ENCODE measurements at regions not wholly inside any gene's neighbourhood (a gene's known extent, or its start where the extent isn't known, plus 50 kb on each side); places are given as distances from the start of the nearest gene placed in this dataset.
A peak's percentile ranks its signal among the peaks of the same experiment; 100 is the strongest.
"Not testable (repeated sequence)": the region's sequence is repeated elsewhere in the genome, so short reads cannot be mapped to it uniquely, and the experiment has no call there.

DNA sequence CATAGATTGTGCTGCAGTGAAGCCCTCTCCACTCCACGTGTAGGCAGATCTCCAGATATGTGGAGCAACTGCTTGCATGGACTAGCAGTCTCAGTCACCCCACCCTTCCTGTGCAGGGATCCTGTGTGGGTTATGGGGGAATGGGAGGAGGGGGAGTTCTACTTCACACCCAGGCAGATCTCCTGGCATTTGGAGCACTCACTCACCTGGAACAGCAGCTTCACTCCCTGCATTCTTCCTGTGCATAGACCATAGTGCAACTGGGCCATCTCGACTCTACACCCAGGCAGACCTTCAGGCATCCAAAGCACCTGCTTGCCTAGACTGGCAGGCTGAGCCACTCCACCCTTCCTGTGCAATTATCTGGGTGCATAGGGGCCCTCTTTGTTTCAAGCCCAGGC lies 96.0 kb upstream of the PCED1B start:
- WGBS (ENCODE audit: extremely low coverage, insufficient coverage, low lambda C conversion rate): no CpG with 5 or more reads among the region's 2 CpGs
- H3K56ac ChIP-seq (ENCODE audit: low read length): no peak overlapping the region
- no peak overlapping the region for H2BK120ac ChIP-seq (ENCODE audit: low read depth, low read length)
- no peak overlapping the region for H3K18ac ChIP-seq (ENCODE audit: low read length)
- no peaks in the 10 kb centered on the region for H3K79me2 ChIP-seq (ENCODE audit: control insufficient read depth, insufficient read depth, low read length)
- no peak overlapping the region for H2BK15ac ChIP-seq (replicated peaks; ENCODE audit: low read depth)
- H3K27me3 ChIP-seq (ENCODE audit: insufficient read depth, low read length, poor library complexity): no peaks in the 10 kb centered on the region
- no peak overlapping the region for H2AK5ac ChIP-seq (ENCODE audit: low read length)
- H3K23ac ChIP-seq (ENCODE audit: low read length): no peak overlapping the region
- H3K4me3 ChIP-seq (ENCODE audit: low read length): no peak overlapping the region
- no peaks in the 10 kb centered on the region for H3K4me1 ChIP-seq (ENCODE audit: control insufficient read depth, low read depth, low read length)
- no peak overlapping the region for H3K4me2 ChIP-seq (ENCODE audit: low read length)
- no peak overlapping the region for H3K27ac ChIP-seq (ENCODE audit: low read depth, low read length)
- H3K36me3 ChIP-seq (ENCODE audit: control insufficient read depth, insufficient read depth, low read length): no peaks in the 10 kb centered on the region
- no peak overlapping the region for H3K9ac ChIP-seq (ENCODE audit: low read length)
- no peak overlapping the region for H4K5ac ChIP-seq (ENCODE audit: low read length)
- H3K4ac ChIP-seq (ENCODE audit: low read depth, low read length): no peak overlapping the region
- no peak overlapping the region for H2BK5ac ChIP-seq (ENCODE audit: low read length)
- no peaks in the 10 kb centered on the region for H3K79me1 ChIP-seq (ENCODE audit: low read length)
- no peak for DNase-seq
- H4K8ac ChIP-seq (ENCODE audit: low read depth, low read length): no peak overlapping the region

- no CpG with 5 or more reads among the region's 7 CpGs for WGBS (ENCODE audit: extremely low coverage, insufficient coverage, low lambda C conversion rate)
Measured at GRCh38 chr12:46983959-46984841, 95.2 kb upstream of the PCED1B start.

GRCh38 chr12:46985816-46986215 lies 93.6 kb upstream of the PCED1B start:
- Histone ChIP-seq H2AK5ac (ENCODE audit: low read length) (no peak overlapping the region), H3K36me3 (ENCODE audit: control insufficient read depth, insufficient read depth, low read length) (no peaks in the 10 kb centered on the region), H3K4me3 (ENCODE audit: low read length) (no peak overlapping the region), H3K27me3 (ENCODE audit: insufficient read depth, low read length, poor library complexity) (no peaks in the 10 kb centered on the region), H3K79me2 (ENCODE audit: control insufficient read depth, insufficient read depth, low read length) (no peaks in the 10 kb centered on the region), H3K56ac (ENCODE audit: low read length) (no peak overlapping the region), H2BK5ac (ENCODE audit: low read length) (no peak overlapping the region), H3K4me1 (ENCODE audit: control insufficient read depth, low read depth, low read length) (no peaks in the 10 kb centered on the region), H3K4ac (ENCODE audit: low read depth, low read length) (no peak overlapping the region), H3K27ac (ENCODE audit: low read depth, low read length) (no peak overlapping the region), H3K4me2 (ENCODE audit: low read length) (no peak overlapping the region), H4K8ac (ENCODE audit: low read depth, low read length) (no peak overlapping the region), H3K18ac (ENCODE audit: low read length) (no peak overlapping the region), H3K23ac (ENCODE audit: low read length) (no peak overlapping the region), H3K79me1 (ENCODE audit: low read length) (no peaks in the 10 kb centered on the region), H4K5ac (ENCODE audit: low read length) (no peak overlapping the region), H2BK15ac (replicated peaks; ENCODE audit: low read depth) (no peak overlapping the region), H2BK120ac (ENCODE audit: low read depth, low read length) (no peak overlapping the region), H3K9ac (ENCODE audit: low read length) (no peak overlapping the region)
- no peak for DNase-seq

More at GRCh38 chr12:46983959-46984841, 95.2 kb upstream of the PCED1B start:
- Histone ChIP-seq H2BK15ac (replicated peaks; ENCODE audit: low read depth) (no peak overlapping the region), H2BK5ac (ENCODE audit: low read length) (no peak overlapping the region), H3K27ac (ENCODE audit: low read depth, low read length) (no peak overlapping the region), H3K36me3 (ENCODE audit: control insufficient read depth, insufficient read depth, low read length) (no peaks in the 10 kb centered on the region), H3K4ac (ENCODE audit: low read depth, low read length) (no peak overlapping the region), H2BK120ac (ENCODE audit: low read depth, low read length) (no peak overlapping the region), H3K56ac (ENCODE audit: low read length) (no peak overlapping the region), H3K27me3 (ENCODE audit: insufficient read depth, low read length, poor library complexity) (no peaks in the 10 kb centered on the region), H2AK5ac (ENCODE audit: low read length) (no peak overlapping the region), H4K5ac (ENCODE audit: low read length) (no peak overlapping the region), H3K4me3 (ENCODE audit: low read length) (no peak overlapping the region), H3K18ac (ENCODE audit: low read length) (no peak overlapping the region), H3K79me2 (ENCODE audit: control insufficient read depth, insufficient read depth, low read length) (no peaks in the 10 kb centered on the region), H4K8ac (ENCODE audit: low read depth, low read length) (no peak overlapping the region), H3K23ac (ENCODE audit: low read length) (no peak overlapping the region), H3K4me2 (ENCODE audit: low read length) (no peak overlapping the region), H3K79me1 (ENCODE audit: low read length) (no peaks in the 10 kb centered on the region), H3K9ac (ENCODE audit: low read length) (no peak overlapping the region), H3K4me1 (ENCODE audit: control insufficient read depth, low read depth, low read length) (no peaks in the 10 kb centered on the region)
- peak; percentile 88 for DNase-seq

- not testable (repeated sequence) for H2BK5ac ChIP-seq (ENCODE audit: low read length); H4K8ac ChIP-seq (ENCODE audit: low read depth, low read length); H3K9ac ChIP-seq (ENCODE audit: low read length); H3K23ac ChIP-seq (ENCODE audit: low read length); H2AK5ac ChIP-seq (ENCODE audit: low read length); H3K27ac ChIP-seq (ENCODE audit: low read depth, low read length); H3K4ac ChIP-seq (ENCODE audit: low read depth, low read length); H3K79me2 ChIP-seq (ENCODE audit: control insufficient read depth, insufficient read depth, low read length); H4K5ac ChIP-seq (ENCODE audit: low read length); H3K4me3 ChIP-seq (ENCODE audit: low read length); H3K27me3 ChIP-seq (ENCODE audit: insufficient read depth, low read length, poor library complexity); H2BK120ac ChIP-seq (ENCODE audit: low read depth, low read length); H3K4me2 ChIP-seq (ENCODE audit: low read length); H3K36me3 ChIP-seq (ENCODE audit: control insufficient read depth, insufficient read depth, low read length); H3K79me1 ChIP-seq (ENCODE audit: low read length); H2BK15ac ChIP-seq (replicated peaks; ENCODE audit: low read depth); H3K4me1 ChIP-seq (ENCODE audit: control insufficient read depth, low read depth, low read length); DNase-seq; H3K56ac ChIP-seq (ENCODE audit: low read length); H3K18ac ChIP-seq (ENCODE audit: low read length)
- no CpG with 5 or more reads among the region's 1 CpG for WGBS (ENCODE audit: extremely low coverage, insufficient coverage, low lambda C conversion rate)
Measured at GRCh38 chr12:46988122-46988521, 91.3 kb upstream of the PCED1B start.

- no peak overlapping the region for H3K4ac ChIP-seq (ENCODE audit: low read depth, low read length)
- H4K8ac ChIP-seq (ENCODE audit: low read depth, low read length): no peak overlapping the region
- no peak overlapping the region for H3K27ac ChIP-seq (ENCODE audit: low read depth, low read length)
- H3K18ac ChIP-seq (ENCODE audit: low read length): no peak overlapping the region
- H2BK15ac ChIP-seq (replicated peaks; ENCODE audit: low read depth): no peak overlapping the region
- no peak overlapping the region for H3K9ac ChIP-seq (ENCODE audit: low read length)
- H3K23ac ChIP-seq (ENCODE audit: low read length): no peak overlapping the region
- H4K5ac ChIP-seq (ENCODE audit: low read length): no peak overlapping the region
- no peaks in the 10 kb centered on the region for H3K79me1 ChIP-seq (ENCODE audit: low read length)
- no peak overlapping the region for H3K56ac ChIP-seq (ENCODE audit: low read length)
- no CpG with 5 or more reads among the region's 1 CpG for WGBS (ENCODE audit: extremely low coverage, insufficient coverage, low lambda C conversion rate)
- no peaks in the 10 kb centered on the region for H3K4me1 ChIP-seq (ENCODE audit: control insufficient read depth, low read depth, low read length)
- H3K4me2 ChIP-seq (ENCODE audit: low read length): no peak overlapping the region
- H2BK120ac ChIP-seq (ENCODE audit: low read depth, low read length): no peak overlapping the region
- H3K36me3 ChIP-seq (ENCODE audit: control insufficient read depth, insufficient read depth, low read length): no peaks in the 10 kb centered on the region
- H2BK5ac ChIP-seq (ENCODE audit: low read length): no peak overlapping the region
- no peaks in the 10 kb centered on the region for H3K79me2 ChIP-seq (ENCODE audit: control insufficient read depth, insufficient read depth, low read length)
- no peak for DNase-seq
- no peaks in the 10 kb centered on the region for H3K27me3 ChIP-seq (ENCODE audit: insufficient read depth, low read length, poor library complexity)
- no peak overlapping the region for H3K4me3 ChIP-seq (ENCODE audit: low read length)
- H2AK5ac ChIP-seq (ENCODE audit: low read length): no peak overlapping the region
Measured at GRCh38 chr12:46990211-46990610, 89.2 kb upstream of the PCED1B start.

DNA sequence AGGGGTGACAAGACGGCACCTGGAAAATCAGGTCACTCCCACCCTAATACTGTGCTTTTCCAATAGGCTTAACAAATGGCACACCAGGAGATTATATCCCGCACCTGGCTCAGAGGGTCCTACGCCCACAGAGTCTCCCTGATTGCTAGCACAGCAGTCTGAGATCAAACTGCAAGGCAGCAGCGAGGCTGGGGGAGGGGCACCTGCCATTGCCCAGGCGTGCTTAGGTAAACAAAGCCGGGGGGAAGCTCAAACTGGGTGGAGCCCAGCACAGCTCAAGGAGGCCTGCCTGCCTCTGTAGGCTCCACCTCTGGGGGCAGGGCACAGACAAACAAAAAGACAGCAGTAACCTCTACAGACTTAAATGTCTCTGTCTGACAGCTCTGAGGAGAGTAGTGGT lies 87.4 kb upstream of the PCED1B start:
- not testable (repeated sequence) for H2BK15ac ChIP-seq (replicated peaks; ENCODE audit: low read depth); H2AK5ac ChIP-seq (ENCODE audit: low read length); H3K79me1 ChIP-seq (ENCODE audit: low read length); H3K18ac ChIP-seq (ENCODE audit: low read length); H3K27me3 ChIP-seq (ENCODE audit: insufficient read depth, low read length, poor library complexity); H3K4me2 ChIP-seq (ENCODE audit: low read length); H3K4me3 ChIP-seq (ENCODE audit: low read length); H2BK5ac ChIP-seq (ENCODE audit: low read length); H4K5ac ChIP-seq (ENCODE audit: low read length); H3K23ac ChIP-seq (ENCODE audit: low read length); H4K8ac ChIP-seq (ENCODE audit: low read depth, low read length); H2BK120ac ChIP-seq (ENCODE audit: low read depth, low read length); H3K9ac ChIP-seq (ENCODE audit: low read length); H3K4me1 ChIP-seq (ENCODE audit: control insufficient read depth, low read depth, low read length); H3K36me3 ChIP-seq (ENCODE audit: control insufficient read depth, insufficient read depth, low read length); H3K56ac ChIP-seq (ENCODE audit: low read length); H3K4ac ChIP-seq (ENCODE audit: low read depth, low read length); DNase-seq; H3K27ac ChIP-seq (ENCODE audit: low read depth, low read length); H3K79me2 ChIP-seq (ENCODE audit: control insufficient read depth, insufficient read depth, low read length)
- no CpG with 5 or more reads among the region's 6 CpGs for WGBS (ENCODE audit: extremely low coverage, insufficient coverage, low lambda C conversion rate)

Data from mesendoderm (in vitro differentiated cells).